DLD1 (cell line): ENCODE measurements at regions not wholly inside any gene's neighbourhood (a gene's known extent, or its start where the extent isn't known, plus 50 kb on each side); places are given as distances from the start of the nearest gene placed in this dataset.

Experiments
- in situ Hi-C: cut with HindIII; loops from 2 replicates; pipeline ENCODE4 v1.10.0; 2017; ENCODE audit warnings: low sequenced_read_pairs

DNA sequence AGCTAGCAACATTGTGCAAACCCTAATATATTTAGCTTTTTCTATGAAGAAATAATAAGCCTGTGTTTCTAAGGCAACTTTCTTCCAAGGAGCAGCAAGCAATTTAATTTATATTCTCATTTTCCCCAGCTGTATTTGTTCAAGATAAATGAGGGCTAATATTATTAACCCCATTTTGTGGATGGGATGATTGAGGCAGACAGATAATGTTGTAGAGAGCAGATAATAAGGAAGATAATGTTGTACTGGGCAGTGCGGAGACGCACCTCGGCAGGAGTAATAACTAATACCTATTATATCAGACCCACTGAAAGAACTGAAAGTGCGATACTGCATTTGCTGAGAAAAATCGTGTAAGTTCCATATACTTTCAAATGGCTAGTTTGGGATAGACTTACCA is 344.1 kb upstream of the FANCL start:
- in situ Hi-C loops: no loop called here

DNA sequence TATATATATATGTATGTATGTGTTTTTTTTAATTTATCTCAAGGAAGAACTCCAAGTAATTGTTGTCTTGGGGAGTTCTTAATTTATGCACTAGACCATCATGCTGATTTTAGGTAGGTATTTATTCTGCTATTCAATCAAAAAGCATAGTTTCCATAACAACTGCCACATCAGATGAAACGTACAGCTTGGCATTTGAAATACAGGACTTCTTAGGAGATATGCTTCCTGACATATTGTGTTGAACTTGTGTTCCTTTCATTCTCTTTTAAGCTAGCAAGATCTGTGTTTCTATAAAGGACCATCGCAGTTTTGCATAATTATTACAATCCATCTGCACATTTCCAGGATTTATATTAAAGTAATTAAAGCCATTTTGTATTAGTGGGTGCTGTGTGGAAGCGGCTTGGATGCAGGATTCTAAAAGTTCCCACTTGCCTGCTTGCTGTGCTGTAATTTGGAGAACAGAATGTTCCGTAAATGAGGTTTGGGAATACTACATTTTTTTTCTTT is 343.5 kb upstream of the FANCL start:
- in situ Hi-C loops: no loop called here

DNA sequence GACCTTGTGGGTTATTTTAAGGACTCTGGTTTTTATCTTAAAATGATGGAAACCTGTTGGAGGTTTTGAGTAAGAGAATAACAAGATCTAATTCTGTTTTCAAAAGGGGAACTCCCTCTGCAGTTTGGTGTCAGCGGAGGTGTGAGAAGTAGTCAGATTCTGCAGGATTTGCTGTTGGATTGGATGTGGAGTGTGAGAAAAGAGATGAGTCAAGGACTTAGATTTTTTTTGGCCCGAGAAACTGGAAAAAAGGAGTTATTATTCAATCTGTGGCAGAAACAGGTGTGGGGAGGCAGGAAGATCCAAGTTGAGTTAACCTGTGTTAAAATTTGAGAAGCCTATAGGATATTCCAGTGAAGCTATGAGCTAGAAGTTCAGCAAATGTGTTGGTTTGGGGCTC is 337.2 kb upstream of the FANCL start:
- in situ Hi-C loops: no loop called here

DNA sequence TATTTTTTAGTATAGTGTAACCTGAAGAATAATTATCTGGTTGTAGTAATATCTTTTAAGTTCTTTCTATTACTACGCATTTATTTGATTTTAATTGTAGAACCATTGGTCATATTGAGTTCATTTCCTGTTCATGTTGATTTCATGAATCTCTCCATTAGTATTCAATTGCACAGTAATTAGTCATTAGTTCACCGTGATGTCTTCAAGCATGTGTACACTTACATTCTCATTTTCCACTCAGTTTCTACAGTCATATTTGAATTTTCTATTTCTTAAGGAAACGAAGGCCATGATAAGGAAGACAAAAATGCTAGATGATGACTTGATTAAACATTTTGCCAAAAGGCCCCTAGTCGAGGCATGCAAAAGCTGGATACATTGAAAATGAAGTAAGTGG is 333.7 kb upstream of the FANCL start:
- in situ Hi-C loops: no loop called here

DNA sequence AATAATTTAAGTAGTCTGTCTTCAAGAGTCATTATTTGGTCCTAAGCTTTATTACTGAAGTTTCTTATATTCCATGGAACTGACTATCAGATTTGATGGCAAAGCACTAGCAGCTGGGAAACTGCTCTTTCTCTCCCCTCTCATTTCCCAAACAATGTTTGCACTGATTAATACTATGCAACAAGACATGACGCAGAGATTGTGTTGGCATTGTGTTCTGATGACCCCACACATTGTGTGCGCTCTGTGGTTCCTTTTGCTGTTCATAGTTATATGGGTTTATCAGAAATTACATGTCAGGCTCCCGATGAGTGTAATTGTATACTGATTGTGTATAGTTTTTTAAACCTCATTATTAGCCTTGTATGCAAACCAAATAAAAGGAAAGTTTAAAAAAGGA is 331.6 kb upstream of the FANCL start:
- in situ Hi-C loops: no loop called here

- in situ Hi-C loops: no loop called here
Measured at GRCh38 chr2:58571181-58571852, 330.2 kb upstream of the FANCL start.

DNA sequence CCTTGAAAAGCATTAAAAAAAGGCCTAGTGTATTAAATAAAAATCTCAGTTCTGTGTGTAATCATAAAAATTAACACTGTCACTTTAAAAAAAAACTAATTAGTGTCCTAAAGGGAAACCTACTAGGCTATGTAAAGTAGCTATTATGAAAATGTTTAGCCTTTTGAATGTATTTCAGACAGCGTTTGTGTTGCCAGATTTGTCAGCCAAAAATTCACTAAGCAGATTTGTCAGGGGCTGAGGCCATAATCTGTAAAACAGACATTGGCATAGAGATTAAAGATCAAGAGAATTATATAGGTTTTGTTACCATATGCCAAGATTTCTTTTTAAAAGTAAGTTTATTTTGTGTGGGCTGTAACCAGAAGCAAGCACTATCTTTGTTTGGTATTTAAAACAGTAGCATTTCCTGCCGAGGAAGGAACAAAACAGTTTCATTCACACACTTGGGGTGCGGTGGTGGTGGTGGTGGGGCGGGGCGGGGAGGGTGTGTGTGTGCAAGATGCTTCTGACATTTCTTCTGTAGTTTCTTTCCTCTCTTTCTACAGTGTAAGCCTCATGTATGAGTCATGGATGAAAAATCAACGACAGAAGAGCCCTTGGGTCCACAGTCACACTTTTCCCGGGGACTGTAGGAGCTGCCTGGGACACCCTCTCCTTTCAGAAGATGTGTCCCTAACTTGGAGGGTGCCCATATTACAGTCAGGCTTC is 328.5 kb upstream of the FANCL start:
- in situ Hi-C loops: no loop called here

GRCh38 chr2:58568901-58569300 is 327.8 kb upstream of the FANCL start:
- in situ Hi-C loops: no loop called here

GRCh38 chr2:58562276-58562675 is 321.2 kb upstream of the FANCL start:
- in situ Hi-C loops: no loop called here

DNA sequence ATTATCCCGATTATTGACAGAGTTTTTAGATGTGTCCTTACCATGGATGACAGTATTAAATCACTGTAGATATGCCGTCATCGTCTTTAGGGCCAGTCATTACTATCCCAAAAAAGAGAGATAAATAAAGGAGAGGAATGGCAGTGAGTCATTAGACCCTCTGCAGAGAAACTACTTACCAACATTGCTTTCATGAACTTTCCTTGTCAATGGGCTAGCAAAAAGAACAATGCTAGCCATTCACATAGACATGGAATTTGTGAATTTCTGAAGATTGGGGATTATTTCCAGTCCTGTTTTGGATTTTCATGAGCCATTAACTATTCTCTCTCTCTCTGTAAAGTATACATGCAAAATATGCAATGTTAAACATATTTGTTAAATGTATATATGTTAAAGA is 319.4 kb upstream of the FANCL start:
- in situ Hi-C loops: no loop called here

DNA sequence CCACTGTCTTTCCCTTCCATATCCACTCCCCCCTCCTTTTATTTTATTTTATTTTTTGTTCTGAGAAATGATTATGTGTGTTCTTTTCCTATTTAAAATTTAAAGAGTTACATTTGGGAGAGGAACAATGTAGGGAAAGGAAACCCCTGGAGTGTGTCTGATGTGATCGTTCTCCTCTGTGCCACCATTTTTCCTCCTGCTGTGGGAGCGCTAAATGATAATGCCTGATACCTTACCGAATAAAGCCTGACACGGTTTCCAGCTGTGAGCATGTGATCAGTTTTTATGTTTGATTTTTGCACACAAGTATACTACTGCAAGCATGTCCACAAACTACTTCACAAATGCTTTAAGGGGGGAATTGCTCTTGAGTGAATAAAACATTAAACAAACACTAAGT is 317.8 kb upstream of the FANCL start:
- in situ Hi-C loops: no loop called here

DNA sequence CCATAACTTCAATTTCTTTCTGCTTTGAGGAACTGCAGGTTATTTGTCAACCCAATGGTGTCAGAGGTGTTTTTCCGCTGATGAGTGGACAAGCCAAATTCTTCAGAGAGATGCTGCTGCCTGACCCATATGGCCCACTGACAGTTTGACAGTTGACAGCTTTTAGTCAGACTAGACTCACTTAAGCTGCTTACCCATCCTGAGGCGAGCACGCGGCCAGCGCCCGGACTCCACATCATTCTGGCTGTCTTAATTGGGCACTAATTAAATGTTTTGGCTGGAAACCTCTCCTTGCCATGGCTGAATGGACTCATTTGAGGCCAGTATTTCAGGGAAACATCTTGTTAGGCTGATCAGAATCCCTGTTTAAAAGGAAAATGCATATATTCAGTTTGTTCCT is 316.1 kb upstream of the FANCL start:
- in situ Hi-C loops: no loop called here

- in situ Hi-C loops: no loop called here
Measured at GRCh38 chr2:58553937-58554336, 312.8 kb upstream of the FANCL start.

- in situ Hi-C loops: no loop called here
Measured at GRCh38 chr2:58553522-58553921, 312.4 kb upstream of the FANCL start.

DNA sequence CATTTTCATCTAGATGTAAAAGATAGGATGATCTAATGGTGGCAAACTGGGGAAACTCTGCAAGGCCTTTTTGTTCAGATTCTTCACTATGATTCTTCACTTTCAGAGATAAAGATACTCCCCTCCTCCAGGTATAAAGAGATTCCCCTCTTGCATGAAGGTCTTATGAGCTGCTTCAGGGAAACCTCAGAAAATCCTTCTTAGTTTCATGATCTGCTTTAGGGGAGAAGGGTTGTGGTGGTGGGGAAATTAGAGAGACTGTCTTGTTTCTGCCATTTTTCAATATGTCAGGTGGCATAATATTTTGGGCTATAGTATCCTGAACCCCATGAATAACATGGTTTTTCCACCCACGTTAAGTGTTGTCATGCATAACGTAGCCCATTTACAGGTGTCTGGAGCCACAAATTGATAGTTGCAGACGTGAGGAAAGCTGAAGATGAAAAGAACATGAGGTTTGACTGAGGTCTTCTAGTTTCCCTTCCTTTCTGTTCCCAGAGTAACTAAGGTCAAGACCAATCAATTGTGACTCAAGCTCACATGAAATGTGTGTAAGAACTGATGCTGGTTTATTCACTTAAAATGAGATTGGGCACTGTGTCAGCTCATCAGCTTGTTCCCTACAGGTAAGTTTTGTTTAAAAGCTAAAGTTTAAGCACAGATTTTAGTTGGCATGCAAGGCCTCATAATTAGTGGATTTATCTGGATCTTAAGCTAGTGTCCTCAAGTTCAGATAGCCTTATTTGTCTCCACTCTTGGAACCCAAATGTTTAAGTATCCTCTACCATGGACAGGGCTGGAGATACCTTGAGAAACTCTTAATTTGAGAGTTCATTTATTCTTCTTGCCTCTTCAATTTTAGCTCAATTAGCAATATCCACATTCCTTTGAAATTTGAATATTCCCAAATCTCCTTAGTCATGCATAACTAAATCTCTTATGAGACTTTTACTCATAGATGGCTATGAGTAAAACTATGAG is 304.5 kb upstream of the FANCL start:
- in situ Hi-C loops: no loop called here

GRCh38 chr2:58543442-58543841 is 302.3 kb upstream of the FANCL start:
- in situ Hi-C loops: no loop called here

DNA sequence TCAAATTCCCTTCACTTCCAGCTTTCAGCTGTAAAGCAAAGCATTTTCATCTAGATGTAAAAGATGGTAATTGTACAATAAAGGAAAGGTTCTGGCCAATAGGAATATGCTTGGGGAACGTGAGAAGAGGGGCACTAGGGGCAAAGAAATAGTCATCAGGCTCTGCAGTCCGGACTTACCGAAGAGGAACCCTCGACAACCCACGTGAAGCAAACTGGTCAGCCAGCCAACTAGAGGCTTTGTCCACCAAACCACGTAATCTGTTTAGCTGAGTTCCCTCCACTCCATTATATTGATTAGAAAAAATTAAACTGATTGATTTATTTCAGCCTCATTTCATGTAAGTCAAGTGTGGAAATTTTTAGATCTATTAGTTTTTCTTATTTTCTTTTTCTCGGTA is 300.4 kb upstream of the FANCL start:
- in situ Hi-C loops: no loop called here

DNA sequence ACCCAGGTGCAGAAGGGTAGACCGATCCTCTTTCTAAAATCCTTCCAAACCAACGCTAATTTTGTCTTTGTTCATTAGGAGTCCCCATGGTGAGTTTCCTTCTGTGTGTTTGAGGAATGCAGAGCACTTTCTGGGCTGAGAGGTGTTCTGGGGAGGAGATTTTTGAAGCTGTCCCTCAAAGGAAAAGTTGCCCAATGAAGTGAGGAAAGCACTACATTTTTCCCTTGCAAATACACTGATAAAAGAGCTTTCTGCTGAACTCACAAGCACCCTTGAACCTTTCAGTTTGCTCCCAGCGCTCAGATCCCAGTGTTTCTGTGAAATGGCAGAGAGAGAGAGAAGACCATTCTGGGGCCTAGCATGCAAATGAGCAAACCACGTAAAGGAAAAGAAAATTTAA is 299.6 kb upstream of the FANCL start:
- in situ Hi-C loops: no loop called here

DNA sequence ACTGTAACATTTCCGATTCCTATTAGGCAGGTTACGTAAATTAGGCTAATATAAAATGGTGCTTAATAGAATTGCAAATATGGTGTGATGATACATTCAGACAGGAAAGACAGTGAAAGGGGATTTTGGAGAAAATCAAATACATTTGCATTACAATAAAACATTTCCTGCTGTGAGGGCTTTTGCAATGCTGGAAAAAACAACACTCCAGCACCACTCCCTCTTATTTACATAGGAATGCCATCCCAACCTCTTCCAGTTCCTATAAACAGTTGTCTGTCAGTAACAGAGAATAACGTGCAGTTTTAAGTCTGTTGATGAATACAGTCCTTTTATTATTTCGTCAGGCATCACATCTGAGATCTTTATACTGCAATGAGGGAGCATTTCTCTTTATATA is 298.8 kb upstream of the FANCL start:
- in situ Hi-C loops: no loop called here

DNA sequence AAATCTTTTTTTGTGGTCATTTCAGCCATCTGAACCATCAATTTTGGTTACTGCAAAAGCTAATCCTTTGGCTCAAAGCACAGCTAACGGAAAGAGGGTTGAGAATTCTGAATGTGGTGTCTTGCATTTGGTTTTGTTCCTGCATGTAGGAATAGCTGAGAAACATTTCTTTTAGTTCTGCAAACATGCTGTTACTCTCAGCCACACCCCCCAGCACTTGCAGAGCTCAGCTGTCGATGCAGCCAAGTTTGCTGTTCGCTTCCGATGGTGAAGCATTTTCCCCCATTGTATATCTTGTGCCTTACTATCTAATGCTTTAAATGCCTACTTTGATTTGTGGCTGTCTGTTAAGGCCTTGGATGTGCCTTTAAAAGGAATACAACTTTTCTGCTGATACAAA is 294.9 kb upstream of the FANCL start:
- in situ Hi-C loops: no loop called here

DNA sequence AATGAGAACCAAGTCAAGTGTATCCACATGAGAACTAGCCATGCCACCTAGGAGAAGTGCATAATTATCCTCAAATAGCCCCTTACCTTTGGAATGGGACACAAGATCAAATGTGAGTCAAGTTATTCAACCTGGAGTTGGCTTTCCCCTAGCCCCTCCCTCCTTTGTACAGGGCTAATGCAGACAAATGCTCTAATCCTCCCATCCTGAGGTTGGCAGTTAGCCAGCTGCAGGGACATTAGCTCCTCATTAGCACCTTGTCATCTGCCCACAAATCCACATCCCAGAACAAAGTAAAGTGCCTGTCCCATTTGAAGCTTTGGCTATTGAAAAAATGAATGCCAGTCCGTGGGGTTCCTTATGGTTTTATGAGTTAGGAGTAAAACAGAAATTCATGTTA is 294.1 kb upstream of the FANCL start:
- in situ Hi-C loops: no loop called here
